Neural progenitor cell (in vitro differentiated cells): ENCODE measurements at regions not wholly inside any gene's neighbourhood (a gene's known extent, or its start where the extent isn't known, plus 50 kb on each side); places are given as distances from the start of the nearest gene placed in this dataset.
"Not testable (repeated sequence)": the region's sequence is repeated elsewhere in the genome, so short reads cannot be mapped to it uniquely, and the experiment has no call there.

ENCODE experiments used
- DNase-seq: peaks from one replicate; pipeline ENCODE4 v3.0.0-alpha.2; 2016; ENCODE audit warnings: low spot score
- H2AFZ ChIP-seq: fragments of 200-600 bp; sonication (generic); replicated peaks from 2 replicates; pipeline ENCODE4 v1.6.1; 2016; ENCODE audit warnings: antibody characterized with exemption
- H3F3A ChIP-seq: fragments of 200-600 bp; sonication (generic); 2 replicates; pipeline ENCODE4 v1.6.1; 2016; ENCODE audit warnings: antibody characterized with exemption, low read depth
- H3K27ac ChIP-seq: fragments of 200-600 bp; sonication (generic); 2 replicates; pipeline ENCODE4 v1.5.1; 2016; ENCODE audit warnings: mild to moderate bottlenecking
- H3K27me3 ChIP-seq: fragments of 200-600 bp; sonication (generic); 2 replicates; pipeline ENCODE4 v1.6.1; 2016; ENCODE audit warnings: mild to moderate bottlenecking, moderate library complexity
- H3K36me3 ChIP-seq: fragments of 200-600 bp; sonication (generic); 2 replicates; pipeline ENCODE4 v1.5.1; 2016
- H3K4me1 ChIP-seq: fragments of 200-600 bp; sonication (generic); 2 replicates; pipeline ENCODE4 v1.6.1; 2016; ENCODE audit warnings: mixed run types
- H3K4me2 ChIP-seq: fragments of 200-600 bp; sonication (generic); 2 replicates; pipeline ENCODE4 v1.6.1; 2016
- H3K4me3 ChIP-seq: fragments of 200-600 bp; sonication (generic); 2 replicates; pipeline ENCODE4 v1.5.1; 2016
- H3K79me2 ChIP-seq: fragments of 200-600 bp; sonication (generic); 2 replicates; pipeline ENCODE4 v1.6.1; 2016; ENCODE audit warnings: low read depth
- H3K9ac ChIP-seq: fragments of 200-600 bp; sonication (generic); 2 replicates; pipeline ENCODE4 v1.6.1; 2016
- H3K9me3 ChIP-seq: fragments of 200-600 bp; sonication (generic); 2 replicates; pipeline ENCODE4 v1.5.1; 2016; ENCODE audit warnings: low read depth
- H4K20me1 ChIP-seq: fragments of 200-600 bp; sonication (generic); 2 replicates; pipeline ENCODE4 v1.6.1; 2016; ENCODE audit warnings: low read depth
- H3K27ac Mint-ChIP-seq: 3 replicates; pipeline ENCODE4 v1.8.0; 2021; ENCODE audit warnings: mixed read lengths
- H3K27me3 Mint-ChIP-seq: 2 replicates; pipeline ENCODE4 v1.8.0; 2022; ENCODE audit warnings: low read depth, mild to moderate bottlenecking, inconsistent platforms, moderate library complexity, mixed read lengths; ENCODE audit not compliant: insufficient read depth
- H3K36me3 Mint-ChIP-seq: 3 replicates; pipeline ENCODE4 v1.8.0; 2021; ENCODE audit warnings: mixed read lengths
- H3K4me1 Mint-ChIP-seq: 3 replicates; pipeline ENCODE4 v1.8.0; 2021; ENCODE audit warnings: mixed read lengths
- H3K4me3 Mint-ChIP-seq: 3 replicates; pipeline ENCODE4 v1.8.0; 2021; ENCODE audit warnings: mild to moderate bottlenecking, moderate library complexity, mixed read lengths
- H3K9me3 Mint-ChIP-seq: 3 replicates; pipeline ENCODE4 v1.8.0; 2020; ENCODE audit warnings: mixed read lengths
- CTCF ChIP-seq: fragments of 200-600 bp; sonication (generic); IDR thresholded peaks from 2 replicates; pipeline ENCODE4 v1.5.1; 2017; ENCODE audit warnings: antibody characterized with exemption, mild to moderate bottlenecking
- EZH2 ChIP-seq: fragments of 200-600 bp; sonication (generic); IDR thresholded peaks from 2 replicates; pipeline ENCODE4 v1.6.1; 2017; ENCODE audit warnings: antibody characterized with exemption, mild to moderate bottlenecking, moderate library complexity
- EZH2phosphoT487 ChIP-seq: fragments of 200-600 bp; sonication (generic); IDR thresholded peaks from 2 replicates; pipeline ENCODE4 v1.6.1; 2017; ENCODE audit warnings: antibody characterized with exemption

- Histone ChIP-seq H3K27me3 (no peaks in the 10 kb centered on the region), H3K4me2 (no peak overlapping the region), H2AFZ (no peak overlapping the region), H3K27ac (no peak overlapping the region), H3K9me3 (peaks cover 8% of the 10 kb centered on the region), H3K9ac (no peak overlapping the region), H3K79me2 (no peaks in the 10 kb centered on the region), H3K36me3 (no peaks in the 10 kb centered on the region), H4K20me1 (no peaks in the 10 kb centered on the region), H3F3A (no peaks in the 10 kb centered on the region), H3K4me1 (no peaks in the 10 kb centered on the region), H3K4me3 (no peak overlapping the region)
- Mint-ChIP-seq H3K27me3 (no peaks in the 10 kb centered on the region), H3K4me1 (no peaks in the 10 kb centered on the region), H3K9me3 (peaks cover 12% of the 10 kb centered on the region), H3K4me3 (no peak overlapping the region), H3K27ac (no peak overlapping the region), H3K36me3 (no peaks in the 10 kb centered on the region)
- TF ChIP-seq EZH2phosphoT487 = no peak
- no peak for TF ChIP-seq EZH2
- no peak for TF ChIP-seq CTCF
- no peak for DNase-seq
Measured at GRCh38 chr1:182157187-182157586, 95.7 kb upstream of the ZNF648 start.

GRCh38 chr1:182154425-182154824, 92.9 kb upstream of the ZNF648 start:
- not testable (repeated sequence) for H3K27ac Mint-ChIP-seq, H3K4me2 ChIP-seq, H3K9me3 ChIP-seq, H3K36me3 Mint-ChIP-seq, H3K79me2 ChIP-seq, H3K27me3 Mint-ChIP-seq, H3F3A ChIP-seq, H3K4me3 ChIP-seq, H3K4me1 Mint-ChIP-seq, H3K4me3 Mint-ChIP-seq, H3K9ac ChIP-seq, DNase-seq, H3K9me3 Mint-ChIP-seq, H4K20me1 ChIP-seq, H3K4me1 ChIP-seq, H2AFZ ChIP-seq, H3K36me3 ChIP-seq, H3K27me3 ChIP-seq, H3K27ac ChIP-seq

- H3K36me3 Mint-ChIP-seq = no peaks in the 10 kb centered on the region
- no peak overlapping the region for H3K4me2 ChIP-seq
Measured at GRCh38 chr1:182149411-182149965, 88.0 kb upstream of the ZNF648 start.

More at GRCh38 chr1:182149411-182149965, 88.0 kb upstream of the ZNF648 start:
- DNase-seq = no peak
- Histone ChIP-seq H3K27me3 (no peaks in the 10 kb centered on the region), H3K27ac (no peak overlapping the region), H3K4me3 (no peak overlapping the region), H3K9ac (no peak overlapping the region), H3K36me3 (no peaks in the 10 kb centered on the region), H3K4me1 (peaks cover 7% of the 10 kb centered on the region), H3F3A (peaks cover 4% of the 10 kb centered on the region), H4K20me1 (no peaks in the 10 kb centered on the region), H3K79me2 (no peaks in the 10 kb centered on the region), H3K9me3 (no peaks in the 10 kb centered on the region), H2AFZ (no peak overlapping the region)
- no peak for TF ChIP-seq EZH2
- no peak for TF ChIP-seq CTCF
- no peak for TF ChIP-seq EZH2phosphoT487
- H3K9me3 Mint-ChIP-seq = no peaks in the 10 kb centered on the region
- no peak overlapping the region for H3K4me3 Mint-ChIP-seq
- no peaks in the 10 kb centered on the region for H3K27me3 Mint-ChIP-seq
- H3K27ac Mint-ChIP-seq = peak overlapping the region; percentile 13
- H3K4me1 Mint-ChIP-seq = peaks cover 26% of the 10 kb centered on the region
